ENCODE measurements at regions not wholly inside any gene's neighbourhood (a gene's known extent, or its start where the extent isn't known, plus 50 kb on each side); places are given as distances from the start of the nearest gene placed in this dataset.

- Histone ChIP-seq H3K4me1 (ENCODE audit: control insufficient read depth, insufficient read depth, low read length, unreplicated experiment) (no peaks in the 10 kb centered on the region), H3K36me3 (ENCODE audit: insufficient read depth, low read length) (no peaks in the 10 kb centered on the region), H3K27ac (ENCODE audit: low read depth, low read length) (no peak overlapping the region), H3K27me3 (ENCODE audit: insufficient read depth, low read length) (no peaks in the 10 kb centered on the region; the same call in 1 of the 2 replicates), H2AFZ (ENCODE audit: low read length, unreplicated experiment) (no peak overlapping the region), H3K79me2 (ENCODE audit: control insufficient read depth, insufficient read depth, low read length, unreplicated experiment) (no peaks in the 10 kb centered on the region), H3K4me3 (ENCODE audit: low read depth, low read length) (no peak overlapping the region)
Measured at GRCh38 chr6:19311786-19312185, 525.4 kb upstream of the ID4 start.

- no peak overlapping the region for H2AFZ ChIP-seq (ENCODE audit: low read length, unreplicated experiment)
- H3K4me3 ChIP-seq (ENCODE audit: low read depth, low read length), result no peak overlapping the region
- H3K27ac ChIP-seq (ENCODE audit: low read depth, low read length), result no peak overlapping the region
- no peaks in the 10 kb centered on the region for H3K4me1 ChIP-seq (ENCODE audit: control insufficient read depth, insufficient read depth, low read length, unreplicated experiment)
- no peaks in the 10 kb centered on the region; the same call in 1 of the 2 replicates for H3K27me3 ChIP-seq (ENCODE audit: insufficient read depth, low read length)
- H3K36me3 ChIP-seq (ENCODE audit: insufficient read depth, low read length), result no peaks in the 10 kb centered on the region
- H3K79me2 ChIP-seq (ENCODE audit: control insufficient read depth, insufficient read depth, low read length, unreplicated experiment), result no peaks in the 10 kb centered on the region
Measured at GRCh38 chr6:19312241-19312978, 524.8 kb upstream of the ID4 start.

GRCh38 chr6:19317431-19317986 is 519.7 kb upstream of the ID4 start:
- Histone ChIP-seq H2AFZ (ENCODE audit: low read length, unreplicated experiment) (no peak overlapping the region), H3K4me3 (ENCODE audit: low read depth, low read length) (no peak overlapping the region)

GRCh38 chr6:19319005-19319404 is 518.2 kb upstream of the ID4 start:
- Histone ChIP-seq H3K27ac (ENCODE audit: low read depth, low read length) (no peak overlapping the region), H3K27me3 (ENCODE audit: insufficient read depth, low read length) (no peaks in the 10 kb centered on the region; the same call in 1 of the 2 replicates), H3K4me1 (ENCODE audit: control insufficient read depth, insufficient read depth, low read length, unreplicated experiment) (no peaks in the 10 kb centered on the region), H3K36me3 (ENCODE audit: insufficient read depth, low read length) (no peaks in the 10 kb centered on the region), H3K4me3 (ENCODE audit: low read depth, low read length) (no peak overlapping the region), H3K79me2 (ENCODE audit: control insufficient read depth, insufficient read depth, low read length, unreplicated experiment) (no peaks in the 10 kb centered on the region), H2AFZ (ENCODE audit: low read length, unreplicated experiment) (no peak overlapping the region)

More at GRCh38 chr6:19317431-19317986, 519.7 kb upstream of the ID4 start:
- Histone ChIP-seq H3K27ac (ENCODE audit: low read depth, low read length) (no peak overlapping the region), H3K79me2 (ENCODE audit: control insufficient read depth, insufficient read depth, low read length, unreplicated experiment) (no peaks in the 10 kb centered on the region), H3K27me3 (ENCODE audit: insufficient read depth, low read length) (no peaks in the 10 kb centered on the region; the same call in 1 of the 2 replicates), H3K4me1 (ENCODE audit: control insufficient read depth, insufficient read depth, low read length, unreplicated experiment) (no peaks in the 10 kb centered on the region), H3K36me3 (ENCODE audit: insufficient read depth, low read length) (no peaks in the 10 kb centered on the region)

GRCh38 chr6:19320111-19320581 is 517.0 kb upstream of the ID4 start:
- Histone ChIP-seq H3K79me2 (ENCODE audit: control insufficient read depth, insufficient read depth, low read length, unreplicated experiment) (no peaks in the 10 kb centered on the region), H3K4me1 (ENCODE audit: control insufficient read depth, insufficient read depth, low read length, unreplicated experiment) (no peaks in the 10 kb centered on the region), H3K27me3 (ENCODE audit: insufficient read depth, low read length) (peaks cover under 1% of the 10 kb centered on the region; the same call in 1 of the 2 replicates), H3K4me3 (ENCODE audit: low read depth, low read length) (no peak overlapping the region), H2AFZ (ENCODE audit: low read length, unreplicated experiment) (no peak overlapping the region), H3K27ac (ENCODE audit: low read depth, low read length) (no peak overlapping the region), H3K36me3 (ENCODE audit: insufficient read depth, low read length) (no peaks in the 10 kb centered on the region)

GRCh38 chr6:19322691-19323485 is 514.3 kb upstream of the ID4 start:
- H3K79me2 ChIP-seq (ENCODE audit: control insufficient read depth, insufficient read depth, low read length, unreplicated experiment), result no peaks in the 10 kb centered on the region
- peaks cover 5% of the 10 kb centered on the region; the same call in 1 of the 2 replicates for H3K27me3 ChIP-seq (ENCODE audit: insufficient read depth, low read length)
- H2AFZ ChIP-seq (ENCODE audit: low read length, unreplicated experiment), result no peak overlapping the region
- no peak overlapping the region for H3K4me3 ChIP-seq (ENCODE audit: low read depth, low read length)
- no peak overlapping the region for H3K27ac ChIP-seq (ENCODE audit: low read depth, low read length)
- no peaks in the 10 kb centered on the region for H3K4me1 ChIP-seq (ENCODE audit: control insufficient read depth, insufficient read depth, low read length, unreplicated experiment)
- no peaks in the 10 kb centered on the region for H3K36me3 ChIP-seq (ENCODE audit: insufficient read depth, low read length)

GRCh38 chr6:19324376-19324775 is 512.8 kb upstream of the ID4 start:
- no peaks in the 10 kb centered on the region for H3K36me3 ChIP-seq (ENCODE audit: insufficient read depth, low read length)
- H3K4me3 ChIP-seq (ENCODE audit: low read depth, low read length), result no peak overlapping the region
- no peaks in the 10 kb centered on the region for H3K4me1 ChIP-seq (ENCODE audit: control insufficient read depth, insufficient read depth, low read length, unreplicated experiment)
- no peak overlapping the region for H2AFZ ChIP-seq (ENCODE audit: low read length, unreplicated experiment)
- H3K27ac ChIP-seq (ENCODE audit: low read depth, low read length), result no peak overlapping the region
- H3K27me3 ChIP-seq (ENCODE audit: insufficient read depth, low read length), result peaks cover 5% of the 10 kb centered on the region; the same call in 1 of the 2 replicates
- no peaks in the 10 kb centered on the region for H3K79me2 ChIP-seq (ENCODE audit: control insufficient read depth, insufficient read depth, low read length, unreplicated experiment)

- H3K4me3 ChIP-seq (ENCODE audit: low read depth, low read length), result no peak overlapping the region
- H3K27ac ChIP-seq (ENCODE audit: low read depth, low read length), result no peak overlapping the region
- H3K4me1 ChIP-seq (ENCODE audit: control insufficient read depth, insufficient read depth, low read length, unreplicated experiment), result no peaks in the 10 kb centered on the region
- H3K27me3 ChIP-seq (ENCODE audit: insufficient read depth, low read length), result peaks cover 5% of the 10 kb centered on the region; the same call in 1 of the 2 replicates
- H3K36me3 ChIP-seq (ENCODE audit: insufficient read depth, low read length), result no peaks in the 10 kb centered on the region
- H2AFZ ChIP-seq (ENCODE audit: low read length, unreplicated experiment), result no peak overlapping the region
- no peaks in the 10 kb centered on the region for H3K79me2 ChIP-seq (ENCODE audit: control insufficient read depth, insufficient read depth, low read length, unreplicated experiment)
Measured at GRCh38 chr6:19325335-19325789, 511.8 kb upstream of the ID4 start.

- Histone ChIP-seq H2AFZ (ENCODE audit: low read length, unreplicated experiment) (no peak overlapping the region), H3K27ac (ENCODE audit: low read depth, low read length) (no peak overlapping the region), H3K4me1 (ENCODE audit: control insufficient read depth, insufficient read depth, low read length, unreplicated experiment) (no peaks in the 10 kb centered on the region), H3K27me3 (ENCODE audit: insufficient read depth, low read length) (peaks cover 5% of the 10 kb centered on the region; the same call in 1 of the 2 replicates), H3K79me2 (ENCODE audit: control insufficient read depth, insufficient read depth, low read length, unreplicated experiment) (no peaks in the 10 kb centered on the region), H3K36me3 (ENCODE audit: insufficient read depth, low read length) (no peaks in the 10 kb centered on the region), H3K4me3 (ENCODE audit: low read depth, low read length) (no peak overlapping the region)
Measured at GRCh38 chr6:19327241-19327640, 509.9 kb upstream of the ID4 start.

- no peak overlapping the region for H2AFZ ChIP-seq (ENCODE audit: low read length, unreplicated experiment)
- H3K27ac ChIP-seq (ENCODE audit: low read depth, low read length), result no peak overlapping the region
- H3K36me3 ChIP-seq (ENCODE audit: insufficient read depth, low read length), result no peaks in the 10 kb centered on the region
- peaks cover 5% of the 10 kb centered on the region; the same call in 1 of the 2 replicates for H3K27me3 ChIP-seq (ENCODE audit: insufficient read depth, low read length)
- H3K4me3 ChIP-seq (ENCODE audit: low read depth, low read length), result no peak overlapping the region
- no peaks in the 10 kb centered on the region for H3K79me2 ChIP-seq (ENCODE audit: control insufficient read depth, insufficient read depth, low read length, unreplicated experiment)
- no peaks in the 10 kb centered on the region for H3K4me1 ChIP-seq (ENCODE audit: control insufficient read depth, insufficient read depth, low read length, unreplicated experiment)
Measured at GRCh38 chr6:19327661-19328060, 509.5 kb upstream of the ID4 start.
